GDM1 (cell line): ENCODE measurements at regions not wholly inside any gene's neighbourhood (a gene's known extent, or its start where the extent isn't known, plus 50 kb on each side); places are given as distances from the start of the nearest gene placed in this dataset.
"Not testable (repeated sequence)": the region's sequence is repeated elsewhere in the genome, so short reads cannot be mapped to it uniquely, and the experiment has no call there.

Experiments used
- DNase-seq: peaks from one replicate; lab custom pipeline; 2025; lab: John Stamatoyannopoulos, UW

DNA sequence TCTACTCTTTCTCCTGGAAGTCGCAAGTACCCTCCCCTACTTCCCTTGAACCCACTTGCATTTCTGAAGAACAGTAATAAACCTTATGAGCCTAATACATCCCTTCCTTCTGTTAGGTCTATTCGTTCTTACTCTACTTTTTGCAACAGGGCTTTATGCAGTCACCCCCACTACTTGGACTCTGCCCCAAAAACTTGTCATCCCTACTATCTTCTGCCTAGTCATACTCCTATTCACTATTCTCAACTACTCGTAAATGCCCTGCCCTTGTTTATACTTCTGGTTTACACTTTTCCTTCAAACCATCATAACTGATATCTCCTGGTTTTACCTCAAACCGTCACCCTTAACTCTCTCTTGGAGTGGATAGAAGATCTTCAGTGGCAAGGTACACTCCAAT lies 55.2 kb upstream of the SLIT2 start:
- DNase-seq = no peak

DNA sequence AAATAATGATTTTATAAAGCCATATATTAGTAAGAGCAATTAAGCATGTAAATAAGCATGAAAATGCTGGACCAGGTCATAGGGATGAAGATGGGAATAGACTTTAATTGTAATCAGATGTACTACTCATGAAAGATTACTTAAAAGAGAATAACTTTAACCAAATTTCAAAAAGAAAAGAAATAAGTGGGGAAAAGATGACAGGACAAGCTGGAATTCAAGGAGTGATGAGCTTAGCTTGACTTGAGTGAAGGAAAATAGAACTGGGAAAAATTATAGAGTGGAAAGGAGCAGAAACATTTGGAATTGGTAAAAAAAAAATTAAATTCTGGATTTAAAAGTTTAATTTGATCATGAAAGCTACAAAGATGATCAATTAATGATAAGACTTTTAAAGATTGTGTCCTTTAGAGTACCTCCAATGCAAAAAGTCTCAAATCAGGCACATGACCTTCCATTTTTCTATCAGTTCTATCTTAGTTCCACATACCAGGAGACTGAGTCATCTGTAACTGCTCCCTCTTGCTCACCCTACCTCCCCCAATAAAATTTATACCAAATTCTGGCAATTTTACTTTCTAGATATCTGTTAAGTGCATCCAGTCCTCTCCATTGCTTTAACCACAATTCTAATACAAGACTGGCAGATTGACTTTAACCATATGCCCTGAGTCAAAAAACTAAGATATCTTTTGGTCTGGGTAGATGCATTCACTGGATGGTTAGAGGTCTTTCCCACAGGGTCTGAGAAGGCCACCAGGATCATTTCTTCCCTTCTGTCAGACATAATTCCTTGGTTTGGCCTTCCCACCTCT lies 56.4 kb upstream of the SLIT2 start:
- DNase-seq = no peak

DNA sequence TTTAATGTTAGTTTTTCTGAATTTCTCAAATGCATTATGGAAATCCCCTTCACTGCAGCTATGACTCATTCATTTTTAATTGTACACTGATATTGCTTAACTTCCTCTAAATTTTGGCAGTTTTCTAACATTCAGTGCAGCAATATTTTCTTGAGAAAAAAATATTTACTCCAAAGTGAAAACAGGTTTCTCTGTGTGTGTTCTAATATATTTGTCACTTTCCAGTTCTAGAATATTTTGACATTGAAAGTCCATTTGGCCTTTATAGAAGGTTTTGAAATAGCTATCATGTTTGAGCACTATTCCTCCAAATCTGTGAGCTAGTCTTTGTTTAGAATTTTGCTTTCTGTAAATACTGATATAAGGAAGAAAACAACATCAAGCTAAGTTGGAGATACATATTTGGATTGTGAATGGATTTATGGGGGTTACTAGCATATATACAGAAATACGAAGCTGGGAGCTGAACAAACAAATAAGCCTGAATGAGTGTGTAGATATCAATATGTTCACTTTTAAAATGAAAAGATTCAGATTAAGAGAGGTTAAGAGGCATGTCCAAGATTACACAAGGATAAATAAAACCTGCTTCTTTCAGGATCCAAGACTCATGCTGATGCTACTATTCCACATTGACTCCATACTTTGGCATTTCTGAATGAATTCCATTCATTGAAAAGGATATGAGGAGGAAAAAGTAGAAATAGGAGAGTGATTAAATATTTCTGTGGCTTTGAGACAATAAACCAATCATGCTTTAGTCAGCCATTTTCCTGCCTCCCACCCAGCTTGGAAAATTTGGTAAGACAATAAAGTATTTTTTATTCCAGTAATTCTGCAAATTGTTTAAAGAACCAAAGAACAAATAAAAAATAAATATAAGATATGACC lies 57.3 kb upstream of the SLIT2 start:
- no peak for DNase-seq

DNA sequence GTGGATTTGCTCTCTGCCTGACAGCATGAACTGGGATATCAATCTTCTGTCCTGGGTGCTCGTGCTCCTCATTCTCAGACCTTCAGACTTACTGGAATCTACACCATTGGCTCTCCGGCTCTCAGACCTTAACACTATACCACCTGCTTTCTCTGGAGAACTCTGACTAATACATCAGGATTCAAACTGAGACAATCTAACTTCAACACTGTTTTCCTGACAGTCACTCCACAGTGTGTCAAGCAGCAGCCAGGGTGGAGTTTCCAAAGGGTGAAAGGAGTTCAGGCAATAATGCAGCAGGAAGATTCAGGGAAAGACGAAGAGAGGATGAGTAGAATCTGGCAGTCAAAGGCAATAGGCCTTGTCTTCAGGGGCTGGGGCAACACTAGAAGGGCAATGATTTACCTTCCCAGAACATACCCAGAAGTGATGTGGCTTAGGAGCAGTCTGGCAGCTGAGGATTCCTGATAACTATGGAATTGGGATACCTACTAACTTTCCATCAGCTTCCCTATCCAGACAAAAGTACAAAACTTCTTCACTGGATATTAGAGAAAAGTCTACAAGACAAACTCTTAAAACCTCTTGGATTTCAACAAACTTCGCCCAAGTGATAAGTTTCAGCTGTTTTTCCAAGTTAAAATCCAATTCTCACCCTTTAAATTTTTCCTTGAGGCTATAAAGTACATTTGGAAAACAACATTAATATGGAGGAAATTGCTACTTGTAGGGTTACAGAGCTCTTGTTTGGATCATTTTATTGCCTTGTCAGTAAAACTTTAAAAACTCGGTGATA lies 58.4 kb upstream of the SLIT2 start:
- DNase-seq = no peak

DNA sequence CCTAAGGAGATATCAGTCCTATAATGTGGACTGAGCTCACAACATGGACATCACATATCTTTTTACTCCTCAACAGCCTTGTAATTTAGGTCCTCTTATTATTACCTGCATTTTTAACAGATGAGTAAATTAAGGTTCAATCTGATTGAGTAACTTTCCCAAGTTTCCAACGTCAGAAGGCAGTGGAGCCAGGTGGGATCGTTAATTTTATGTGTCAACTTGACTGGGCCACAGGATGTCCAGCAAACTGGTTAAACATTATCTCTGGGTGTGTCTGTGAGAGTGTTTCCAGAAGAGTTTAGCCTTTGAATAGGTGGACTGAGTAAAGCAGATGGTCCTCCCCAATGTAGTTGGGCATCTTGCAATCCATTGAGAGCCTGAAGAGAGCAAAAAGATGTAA lies 59.0 kb upstream of the SLIT2 start:
- DNase-seq = no peak

DNA sequence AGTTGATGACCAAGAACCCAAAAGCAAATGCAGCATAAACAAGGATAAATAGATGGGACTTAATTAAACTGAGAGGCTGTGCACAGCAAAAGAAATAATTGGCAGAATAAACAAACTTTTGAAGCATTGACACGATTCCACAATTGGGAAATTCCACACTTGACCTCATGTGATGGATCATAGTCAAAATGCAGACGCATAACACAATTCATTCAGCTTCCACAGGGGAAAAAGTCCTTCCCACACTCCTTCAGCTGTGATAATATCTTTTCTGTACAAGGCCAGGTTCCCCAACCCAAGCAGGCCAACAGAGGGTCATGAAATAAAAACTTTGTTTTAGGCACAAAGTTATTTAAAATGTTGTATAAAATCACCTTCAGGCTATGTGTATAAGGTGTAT lies 66.6 kb upstream of the SLIT2 start:
- DNase-seq = no peak

DNA sequence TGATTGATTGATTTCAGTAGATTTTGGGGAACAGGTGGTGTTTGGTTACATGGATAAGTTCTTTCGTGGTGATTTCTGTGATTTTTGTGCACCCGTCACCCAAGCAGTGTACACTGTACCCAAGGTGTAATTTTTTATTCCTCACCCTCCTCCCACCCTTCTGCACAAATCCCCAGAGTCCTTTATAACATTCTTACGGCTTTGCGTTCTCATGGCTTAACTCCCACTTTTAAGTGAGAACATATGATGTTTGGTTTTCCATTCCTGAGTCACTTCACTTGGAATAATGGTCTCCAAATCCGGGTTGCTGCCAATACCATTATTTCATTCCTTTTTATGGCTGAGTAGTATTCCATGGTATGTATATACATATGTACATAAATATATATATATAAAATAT lies 68.6 kb upstream of the SLIT2 start:
- not testable (repeated sequence) for DNase-seq

DNA sequence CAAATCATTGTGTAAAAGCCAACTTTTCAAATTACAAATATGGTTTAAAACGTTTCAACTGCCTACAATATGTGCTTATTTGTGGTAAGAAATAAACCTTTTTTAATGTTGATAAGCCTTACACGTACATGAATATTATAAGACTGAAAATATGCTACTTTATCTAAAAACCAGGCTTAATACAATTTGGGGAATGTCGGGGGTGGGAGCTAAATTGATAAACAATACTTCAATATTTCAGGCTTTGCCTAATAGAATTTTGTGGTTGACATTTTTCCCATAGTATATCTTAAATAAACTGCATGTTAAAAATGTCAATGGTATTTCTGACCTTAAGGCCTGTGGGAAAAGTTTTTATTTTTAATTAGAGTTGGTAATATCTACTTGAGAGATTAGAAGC lies 69.8 kb upstream of the SLIT2 start:
- no peak for DNase-seq

DNA sequence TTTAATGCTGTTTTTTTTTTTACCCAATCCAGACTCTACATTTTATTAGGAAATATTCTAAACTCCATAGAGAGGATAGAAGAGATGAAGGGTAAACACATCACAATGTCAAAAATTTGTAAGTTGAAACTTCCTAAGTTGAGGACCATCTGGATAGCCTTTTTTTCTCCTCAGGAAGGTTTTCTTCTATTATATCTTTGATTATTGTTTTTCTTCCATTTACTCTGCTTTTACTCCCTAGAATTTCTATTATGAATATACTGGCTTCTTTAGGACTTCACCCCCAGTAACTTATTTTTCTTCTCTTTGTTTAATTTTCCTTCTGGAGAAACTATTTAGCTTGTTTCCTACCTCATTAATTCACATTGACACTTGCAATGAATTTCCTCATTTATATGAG lies 71.2 kb upstream of the SLIT2 start:
- no peak for DNase-seq

DNA sequence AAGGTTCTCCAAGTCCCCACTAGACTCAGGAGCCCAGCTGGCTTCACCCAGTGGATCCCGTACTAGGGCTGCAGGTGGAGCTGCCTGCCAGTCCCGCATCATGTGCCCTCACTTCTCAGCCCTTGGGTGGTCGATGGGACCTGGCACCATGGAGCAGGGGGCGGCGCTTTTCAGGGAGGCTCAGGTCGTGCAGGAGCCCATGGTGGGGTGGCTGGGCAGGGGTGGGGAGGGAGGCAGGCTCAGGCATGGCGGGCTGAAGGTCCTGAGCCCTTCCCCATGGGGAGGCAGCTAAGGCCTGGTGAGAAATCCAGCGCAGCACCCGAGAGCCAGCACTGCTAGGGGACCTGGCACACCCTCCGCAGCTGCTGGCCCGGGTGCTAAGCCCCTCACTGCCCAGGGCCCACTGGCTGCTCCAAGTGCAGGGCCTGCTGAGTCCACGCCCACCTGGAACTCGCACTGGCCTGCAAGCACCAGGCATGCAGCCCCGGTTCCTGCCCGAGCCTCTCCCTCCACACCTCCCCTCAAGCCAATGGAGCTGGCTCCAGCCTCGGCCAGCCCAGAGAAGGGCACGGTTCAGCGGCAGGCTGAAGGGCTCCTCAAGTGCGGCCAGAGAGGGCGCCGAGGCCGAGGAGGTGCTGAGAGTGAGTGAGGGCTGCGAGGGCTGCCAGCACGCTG lies 72.7 kb upstream of the SLIT2 start:
- DNase-seq = no peak

DNA sequence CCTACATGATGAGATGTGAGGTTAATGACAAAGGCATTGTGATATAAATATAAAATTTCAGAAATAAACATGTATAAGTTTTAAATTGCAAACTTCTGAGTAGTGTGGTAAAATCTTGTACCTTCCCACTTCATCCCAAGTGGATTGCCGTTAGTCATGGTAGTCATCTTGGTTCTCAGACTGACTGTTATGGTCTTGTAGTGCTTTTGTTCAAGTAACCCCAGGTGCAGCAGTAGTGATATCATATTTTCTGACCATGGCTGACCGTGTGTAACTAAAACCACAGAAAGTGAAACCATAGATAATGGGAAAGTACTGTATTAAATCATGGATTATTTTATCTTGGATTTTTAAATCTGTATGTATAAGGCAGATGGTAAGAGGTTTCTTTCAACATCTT lies 74.8 kb upstream of the SLIT2 start:
- DNase-seq = no peak

DNA sequence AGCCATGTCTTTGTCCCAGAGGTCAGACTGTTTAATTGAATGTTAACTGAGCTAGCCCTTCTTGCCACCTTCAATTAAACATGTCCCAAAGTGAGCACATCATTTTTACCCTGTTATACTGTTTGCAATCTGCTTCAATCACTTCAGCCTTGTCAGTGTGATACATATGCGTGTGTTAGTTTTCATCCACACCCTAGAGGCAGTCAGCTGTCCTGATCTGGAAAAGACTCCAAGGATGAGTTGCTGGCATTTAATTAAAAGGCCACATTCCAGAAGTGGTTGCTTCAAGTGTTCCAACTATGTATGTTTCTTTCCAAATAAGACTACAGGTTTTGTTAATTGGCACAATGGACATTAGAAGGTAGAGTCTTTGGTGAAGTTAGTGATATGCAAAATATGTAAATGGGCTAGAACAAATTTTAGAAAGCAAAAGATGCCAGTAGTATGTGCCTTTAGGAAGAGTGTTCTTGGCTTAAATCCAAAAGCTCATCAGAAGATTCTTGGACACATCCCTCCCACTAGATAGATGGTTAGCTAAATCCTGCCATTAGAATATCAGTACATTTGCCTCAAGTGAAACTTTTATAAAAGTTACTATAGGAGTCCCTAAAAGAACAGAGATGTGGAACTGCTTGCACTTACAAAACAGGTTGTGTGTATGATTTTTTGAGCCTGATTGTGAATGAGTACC lies 79.5 kb upstream of the SLIT2 start:
- no peak for DNase-seq

DNA sequence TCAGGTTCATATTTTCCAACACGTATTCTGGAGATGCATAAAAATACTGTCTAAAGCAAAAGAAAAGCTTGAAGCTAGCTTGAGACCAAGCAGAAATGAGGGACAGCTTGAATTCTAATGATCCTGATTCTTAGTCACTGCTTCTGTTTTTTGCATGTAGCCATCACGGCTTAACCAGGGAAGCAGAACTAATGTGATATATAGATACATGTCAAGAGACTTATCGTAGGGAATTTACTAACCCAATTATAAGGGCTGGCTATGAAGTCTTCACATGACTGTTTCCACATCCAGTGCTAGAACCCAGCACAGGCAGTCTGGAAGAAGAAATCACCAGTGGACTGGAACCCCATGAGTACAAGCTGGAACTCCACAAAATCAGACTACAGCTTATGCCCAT lies 85.2 kb upstream of the SLIT2 start:
- no peak for DNase-seq

DNA sequence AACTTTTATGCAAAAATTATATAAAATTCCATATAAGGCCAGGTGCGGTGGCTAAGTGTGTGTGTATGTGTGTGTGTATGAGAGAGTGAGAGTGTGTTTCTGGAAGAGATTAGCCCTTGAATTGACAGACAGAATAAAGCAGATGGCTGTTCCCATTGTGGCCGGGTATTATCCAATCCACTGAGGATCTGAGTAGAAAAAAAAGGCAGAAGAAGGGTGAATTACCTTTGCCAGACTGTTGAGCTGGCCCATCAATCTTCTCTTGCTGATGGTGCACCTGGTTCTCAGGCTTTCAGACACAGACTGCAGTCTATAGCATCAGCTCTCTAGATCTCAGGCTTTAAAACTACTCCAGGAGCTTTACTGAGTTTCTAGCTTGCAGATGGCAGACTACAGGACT lies 92.2 kb upstream of the SLIT2 start:
- no peak for DNase-seq

DNA sequence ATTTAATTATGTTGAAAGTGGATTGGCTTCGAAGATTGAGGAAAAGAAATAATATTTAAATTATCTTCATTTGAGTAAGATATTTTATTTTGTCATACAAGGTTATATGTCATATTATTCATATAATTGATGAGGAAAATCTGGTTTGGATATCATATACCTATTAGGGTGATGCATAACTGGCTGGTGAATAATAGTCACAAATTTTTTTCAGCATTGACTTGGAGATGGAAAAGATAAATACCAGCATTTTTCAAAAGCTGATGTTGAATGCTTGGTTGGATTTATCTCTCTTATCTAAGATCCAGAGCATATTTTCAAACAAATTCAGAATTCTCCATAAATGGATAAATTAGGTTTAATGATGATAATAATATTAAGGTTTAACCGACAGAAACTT lies 93.5 kb upstream of the SLIT2 start:
- no peak for DNase-seq

DNA sequence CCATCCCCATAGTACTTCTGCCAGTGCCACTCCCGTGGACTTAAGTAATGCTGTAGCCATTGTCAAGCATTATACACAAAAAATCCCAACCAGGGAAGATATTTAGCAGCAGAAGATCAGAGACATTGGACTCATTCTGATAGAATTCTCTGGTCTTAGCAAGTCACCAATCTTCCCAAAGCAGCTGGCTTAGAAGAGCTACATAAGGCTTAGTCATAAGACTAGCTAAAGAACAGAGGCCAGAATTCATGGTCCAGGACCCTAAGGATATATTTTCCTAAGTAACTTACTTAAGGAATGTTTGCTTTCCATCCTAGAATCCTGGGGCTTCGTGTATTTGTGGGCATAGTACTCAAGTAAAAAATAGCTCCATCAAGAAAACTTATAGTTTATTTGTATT lies 100.3 kb upstream of the SLIT2 start:
- DNase-seq = no peak

DNA sequence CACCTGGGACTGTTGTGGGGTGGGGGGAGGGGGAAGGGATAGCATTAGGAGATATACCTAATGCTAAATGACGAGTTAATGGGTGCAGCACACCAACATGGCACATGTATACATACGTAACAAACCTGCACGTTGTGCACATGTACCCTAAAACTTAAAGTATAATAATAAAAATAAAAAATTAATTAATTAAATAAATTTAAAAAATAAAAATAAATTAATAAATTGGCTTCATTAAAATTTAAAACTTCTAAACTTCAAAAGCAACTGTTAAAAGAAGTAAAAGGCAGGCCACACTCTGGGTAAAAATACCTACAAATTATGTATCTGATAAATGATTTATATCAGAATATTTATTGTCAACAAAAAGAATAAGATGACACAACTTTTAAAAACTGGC lies 102.6 kb upstream of the SLIT2 start:
- DNase-seq = not testable (repeated sequence)

DNA sequence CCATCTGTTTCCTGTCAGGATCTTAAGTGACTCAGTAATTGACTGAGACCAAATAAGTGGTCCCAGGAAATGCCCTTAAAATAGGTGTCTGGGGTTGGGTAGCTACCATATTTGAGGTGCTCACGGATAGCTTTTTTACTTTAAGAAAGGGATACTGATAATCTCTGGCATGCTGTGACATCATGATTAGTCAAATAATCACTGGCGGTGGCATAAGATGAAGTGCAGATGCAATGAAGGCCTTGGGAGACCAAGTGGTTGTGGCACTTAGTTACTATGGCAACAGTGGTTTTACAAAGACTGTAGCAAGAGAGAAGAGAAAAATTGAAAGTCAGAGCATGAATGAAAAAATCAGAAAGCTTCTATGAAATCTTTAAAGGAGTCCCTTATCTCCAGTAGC lies 114.5 kb upstream of the SLIT2 start:
- DNase-seq = no peak

DNA sequence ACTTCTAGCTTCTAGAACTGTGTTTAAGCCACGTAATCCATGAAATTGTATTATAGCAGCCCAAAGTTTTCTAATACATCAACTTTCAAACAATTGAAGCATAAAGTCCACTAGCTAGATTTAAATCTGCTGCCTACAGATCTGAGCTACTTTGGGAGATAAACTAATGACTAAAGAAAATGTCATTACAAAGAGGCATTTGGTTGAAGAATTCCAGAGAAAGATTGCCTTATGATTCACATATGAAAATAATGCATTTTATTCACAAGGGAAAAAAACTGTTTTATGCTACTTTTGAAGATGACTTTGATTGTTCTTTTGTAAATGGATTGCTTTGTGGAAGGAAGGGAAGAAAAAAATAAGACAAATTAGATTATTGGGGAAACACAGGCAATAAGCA lies 124.1 kb upstream of the SLIT2 start:
- no peak for DNase-seq

DNA sequence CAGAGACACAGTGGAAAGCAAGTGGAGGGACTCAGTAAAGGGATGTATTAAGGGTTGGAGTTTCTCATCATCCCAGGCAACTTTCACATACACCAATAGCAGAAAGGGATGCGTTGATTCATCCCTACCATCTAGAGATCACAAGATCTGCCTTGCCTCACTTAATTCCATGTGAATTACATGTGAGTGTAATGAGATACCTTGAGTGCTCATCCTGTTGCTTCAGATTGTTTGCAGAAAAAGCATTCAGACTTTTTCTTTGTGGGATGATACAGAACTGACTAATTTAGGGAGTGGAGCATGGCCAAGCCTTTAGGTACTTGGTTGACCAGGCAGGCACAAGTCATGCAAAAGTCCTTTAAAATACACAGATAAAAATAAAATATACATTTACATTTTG lies 124.8 kb upstream of the SLIT2 start:
- DNase-seq = no peak

DNA sequence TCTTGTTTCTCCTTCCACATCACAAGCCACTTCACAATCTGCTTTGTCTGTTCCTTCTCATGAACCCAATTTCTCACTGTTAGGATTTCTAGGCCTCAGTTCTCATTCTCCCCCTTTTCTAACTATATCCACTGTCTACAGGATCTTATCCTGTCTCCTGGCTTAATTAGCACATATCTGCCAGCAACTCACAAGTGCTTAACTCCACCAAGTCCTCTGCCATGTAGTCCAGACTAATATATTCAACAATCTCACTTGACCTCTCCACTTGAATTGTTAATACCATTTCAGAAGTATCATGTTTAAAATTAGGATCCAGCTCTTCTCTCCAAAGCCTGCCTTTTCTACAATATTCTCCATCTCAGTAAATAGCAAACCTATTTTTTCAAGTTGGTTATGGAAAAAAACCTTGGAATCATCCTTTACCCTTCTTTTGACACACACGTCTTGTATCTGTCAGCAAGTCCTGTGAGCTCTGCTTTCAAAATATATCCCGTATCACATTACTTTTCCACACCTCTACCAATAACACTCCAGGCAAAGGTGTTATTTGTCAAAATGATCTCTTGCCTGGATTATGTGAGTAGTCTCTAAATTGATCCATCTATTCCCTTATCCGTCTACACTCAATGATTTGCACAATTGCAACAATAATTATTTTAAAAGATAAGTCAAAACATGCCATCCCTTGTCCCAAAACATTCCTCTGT lies 127.2 kb upstream of the SLIT2 start:
- DNase-seq = no peak
